Nephron (organoid): ENCODE measurements at regions not wholly inside any gene's neighbourhood (a gene's known extent, or its start where the extent isn't known, plus 50 kb on each side); places are given as distances from the start of the nearest gene placed in this dataset.

Source experiments
- H3K27ac Mint-ChIP-seq, 3 experiments: 2 replicates each; pipeline ENCODE4 v1.8.0; 2020; ENCODE audit warnings: mixed read lengths in 3 of 3, mild to moderate bottlenecking in 2 of 3, moderate library complexity in 1 of 3
- H3K27me3 Mint-ChIP-seq: 2 replicates; pipeline ENCODE4 v1.8.0; 2021; ENCODE audit warnings: low read depth, mild to moderate bottlenecking, moderate library complexity, mixed read lengths
- H3K36me3 Mint-ChIP-seq: 2 replicates; pipeline ENCODE4 v1.8.0; 2020; ENCODE audit warnings: low read depth, mixed read lengths
- H3K4me1 Mint-ChIP-seq: 2 replicates; pipeline ENCODE4 v1.8.0; 2020; ENCODE audit warnings: mixed read lengths
- H3K4me3 Mint-ChIP-seq, 3 experiments: 2 replicates each; pipeline ENCODE4 v1.8.0; 2020; ENCODE audit warnings: mild to moderate bottlenecking in 3 of 3, mixed read lengths in 3 of 3, moderate library complexity in 2 of 3
- H3K9me3 Mint-ChIP-seq: 2 replicates; pipeline ENCODE4 v1.8.0; 2020; ENCODE audit warnings: mixed read lengths
- CTCF ChIP-seq, 3 experiments: fragments of 200-600 bp; sonication (generic); IDR thresholded peaks; one replicate each; pipeline ENCODE4 v1.5.0; 2021; ENCODE audit warnings: antibody characterized with exemption in 3 of 3; ENCODE audit not compliant: unreplicated experiment in 3 of 3

GRCh38 chr12:77471801-77472200, 358.9 kb upstream of the NAV3 start:
- no peaks in the 10 kb centered on the region for H3K27me3 Mint-ChIP-seq
- no peaks in the 10 kb centered on the region for H3K36me3 Mint-ChIP-seq
- H3K27ac Mint-ChIP-seq, result no peak overlapping the region
- TF ChIP-seq CTCF (IDR thresholded peaks at IDR 0.05; ENCODE audit: unreplicated experiment in 3 of 3), result no peak
- H3K9me3 Mint-ChIP-seq, result no peaks in the 10 kb centered on the region
- no peak overlapping the region for H3K4me3 Mint-ChIP-seq
- no peaks in the 10 kb centered on the region for H3K4me1 Mint-ChIP-seq

DNA sequence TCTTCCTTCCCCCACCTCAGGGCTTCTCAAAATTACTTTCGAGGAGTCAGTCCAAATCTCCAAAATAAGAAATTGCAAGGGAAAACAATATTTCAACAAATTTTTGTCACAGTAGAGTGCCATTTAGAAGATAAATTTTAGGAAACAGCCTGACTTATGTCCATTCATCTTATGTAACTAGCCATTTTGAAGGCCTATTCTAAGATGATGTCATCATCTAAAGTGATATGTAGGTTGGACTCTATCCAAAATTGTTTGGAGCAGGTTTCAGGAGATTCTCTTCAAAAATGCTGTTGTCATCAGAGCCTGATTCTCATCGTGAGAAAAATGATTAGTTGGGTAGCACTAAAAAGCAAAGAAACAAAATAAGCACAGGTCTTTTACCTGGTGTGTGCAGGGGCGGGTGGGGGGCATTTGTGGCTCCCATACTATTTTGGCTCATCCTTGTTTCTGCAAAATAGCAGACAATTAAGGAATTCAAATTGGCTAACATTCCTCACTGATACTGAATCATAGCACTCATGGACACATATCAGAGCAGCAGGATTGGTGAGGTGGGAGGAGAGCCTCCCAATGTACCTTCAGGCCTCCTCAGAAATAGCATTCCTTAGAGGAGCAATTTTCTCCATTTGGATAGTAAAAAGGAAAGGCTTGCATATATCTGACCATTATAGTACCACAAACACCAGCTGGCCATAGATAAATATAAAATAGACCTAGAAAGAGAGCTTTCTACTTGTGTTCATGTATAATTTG, 360.9 kb upstream of the NAV3 start:
- H3K27me3 Mint-ChIP-seq, result no peaks in the 10 kb centered on the region
- no peak overlapping the region for H3K4me3 Mint-ChIP-seq
- H3K36me3 Mint-ChIP-seq, result no peaks in the 10 kb centered on the region
- no peak for TF ChIP-seq CTCF (IDR thresholded peaks at IDR 0.05; ENCODE audit: unreplicated experiment in 3 of 3)
- no peak overlapping the region for H3K27ac Mint-ChIP-seq
- no peaks in the 10 kb centered on the region for H3K4me1 Mint-ChIP-seq
- H3K9me3 Mint-ChIP-seq, result peaks cover 2% of the 10 kb centered on the region

DNA sequence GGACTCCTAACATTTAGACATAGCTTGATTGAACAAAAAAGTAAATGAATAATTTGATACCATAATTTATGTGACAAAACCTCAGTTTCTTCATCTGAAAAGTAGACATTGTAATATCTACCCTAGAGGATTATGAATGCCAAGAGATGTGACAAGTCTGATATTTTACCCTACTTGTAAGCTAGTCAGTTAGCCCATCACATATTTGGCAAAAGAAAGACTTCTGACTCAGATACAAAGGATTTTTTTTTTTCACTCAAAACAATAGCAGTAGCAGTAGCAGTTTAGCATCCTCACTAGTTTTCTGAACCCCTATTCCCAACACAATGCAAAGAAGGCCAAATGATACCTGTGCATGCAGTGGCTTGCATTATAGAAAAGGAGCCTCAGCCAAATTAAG, 377.3 kb upstream of the E2F7 start:
- Mint-ChIP-seq H3K9me3 (peaks cover 5% of the 10 kb centered on the region), H3K4me3 (no peak overlapping the region), H3K27ac (no peak overlapping the region), H3K36me3 (no peaks in the 10 kb centered on the region), H3K4me1 (peaks cover 15% of the 10 kb centered on the region), H3K27me3 (no peaks in the 10 kb centered on the region)
- TF ChIP-seq CTCF (IDR thresholded peaks at IDR 0.05; ENCODE audit: unreplicated experiment in 3 of 3), result no peak

GRCh38 chr12:77439749-77440148, 374.4 kb upstream of the E2F7 start:
- Mint-ChIP-seq H3K9me3 (no peaks in the 10 kb centered on the region), H3K4me3 (no peak overlapping the region), H3K36me3 (no peaks in the 10 kb centered on the region), H3K27ac (peak overlapping the region in 1 of 3 experiments; percentile 18), H3K27me3 (no peaks in the 10 kb centered on the region), H3K4me1 (peaks cover 37% of the 10 kb centered on the region)
- no peak for TF ChIP-seq CTCF (IDR thresholded peaks at IDR 0.05; ENCODE audit: unreplicated experiment in 3 of 3)

- no peak for TF ChIP-seq CTCF (IDR thresholded peaks at IDR 0.05; ENCODE audit: unreplicated experiment in 3 of 3)
- Mint-ChIP-seq H3K27ac (no peak overlapping the region), H3K9me3 (no peaks in the 10 kb centered on the region), H3K4me1 (peaks cover 44% of the 10 kb centered on the region), H3K36me3 (no peaks in the 10 kb centered on the region), H3K4me3 (no peak overlapping the region), H3K27me3 (no peaks in the 10 kb centered on the region)
Measured at GRCh38 chr12:77438644-77439043, 373.3 kb upstream of the E2F7 start.

GRCh38 chr12:77437206-77437605, 371.8 kb upstream of the E2F7 start:
- H3K36me3 Mint-ChIP-seq, result no peaks in the 10 kb centered on the region
- H3K27me3 Mint-ChIP-seq, result no peaks in the 10 kb centered on the region
- H3K9me3 Mint-ChIP-seq, result no peaks in the 10 kb centered on the region
- no peak overlapping the region for H3K4me3 Mint-ChIP-seq
- H3K4me1 Mint-ChIP-seq, result peaks cover 56% of the 10 kb centered on the region
- no peak for TF ChIP-seq CTCF (IDR thresholded peaks at IDR 0.05; ENCODE audit: unreplicated experiment in 3 of 3)
- H3K27ac Mint-ChIP-seq, result peak overlapping the region in 2 of 3 experiments; percentile 31 to 52
